Left forelimb (tissue), 1 donor: ENCODE measurements at regions not wholly inside any gene's neighbourhood (a gene's known extent, or its start where the extent isn't known, plus 50 kb on each side); places are given as distances from the start of the nearest gene placed in this dataset.
"Not testable (repeated sequence)": the region's sequence is repeated elsewhere in the genome, so short reads cannot be mapped to it uniquely, and the experiment has no call there.

Experiments
- DNase-seq: peaks from one replicate; pipeline ENCODE4 v3.0.0-alpha.2; 2018; ENCODE audit warnings: low spot score

DNA sequence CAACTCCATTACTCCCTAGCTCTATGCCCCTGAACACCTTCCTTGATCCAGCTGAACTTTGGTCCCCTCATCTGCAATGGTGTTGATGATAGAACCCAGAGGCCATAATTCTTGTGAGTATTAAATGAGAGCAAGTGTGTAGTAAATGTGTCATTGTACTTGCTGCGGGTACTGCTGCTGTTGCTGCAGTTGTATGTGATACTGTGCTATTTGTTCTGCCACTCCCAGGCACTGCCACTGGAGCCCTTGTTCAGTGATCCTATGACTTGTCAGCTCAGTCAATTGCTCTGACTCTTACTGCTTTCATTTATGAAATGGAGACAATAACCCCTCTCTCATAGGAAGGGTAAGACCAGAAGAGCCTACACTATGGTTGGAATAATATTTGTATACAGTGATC lies 136.9 kb upstream of the PLGLB2 start:
- not testable (repeated sequence) for DNase-seq

DNA sequence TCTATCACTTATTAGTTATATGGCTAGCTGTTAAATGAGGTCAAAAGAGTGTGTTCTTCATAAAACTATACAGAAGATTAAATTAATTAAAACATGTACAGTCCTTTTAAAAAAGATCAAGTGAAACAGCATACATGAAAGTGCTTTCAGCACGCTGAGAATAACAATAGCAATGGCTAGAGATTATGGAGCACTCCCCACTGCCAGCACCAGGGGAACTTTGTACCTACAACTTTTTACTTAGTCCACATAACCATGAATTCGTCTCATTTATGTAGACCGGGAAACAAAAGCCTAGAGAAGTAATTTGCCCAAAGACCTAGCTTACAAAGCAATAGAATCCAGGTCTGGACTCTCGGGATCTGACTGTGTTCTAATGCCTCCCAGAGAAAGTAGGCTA lies 136.5 kb upstream of the PLGLB2 start:
- not testable (repeated sequence) for DNase-seq

DNA sequence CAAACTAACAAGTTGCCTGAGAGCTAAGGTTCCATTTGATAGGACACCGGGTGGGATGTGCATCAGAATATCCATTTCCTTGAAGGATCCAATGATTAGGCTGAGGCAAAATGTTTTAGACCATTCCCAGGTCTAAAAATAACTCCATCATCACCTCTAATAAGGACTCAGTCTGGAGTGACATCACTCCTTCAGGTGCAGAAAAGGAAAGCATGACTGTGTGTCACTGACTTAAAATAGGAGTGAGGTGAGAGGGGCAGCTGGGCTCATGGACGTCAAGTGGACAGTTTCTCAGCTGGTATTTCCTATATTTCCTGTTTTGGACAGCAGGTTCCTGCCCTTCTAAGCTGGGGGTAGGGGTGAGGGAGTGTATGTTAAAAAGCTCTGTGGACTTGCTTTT lies 135.9 kb upstream of the PLGLB2 start:
- DNase-seq, result not testable (repeated sequence)

DNA sequence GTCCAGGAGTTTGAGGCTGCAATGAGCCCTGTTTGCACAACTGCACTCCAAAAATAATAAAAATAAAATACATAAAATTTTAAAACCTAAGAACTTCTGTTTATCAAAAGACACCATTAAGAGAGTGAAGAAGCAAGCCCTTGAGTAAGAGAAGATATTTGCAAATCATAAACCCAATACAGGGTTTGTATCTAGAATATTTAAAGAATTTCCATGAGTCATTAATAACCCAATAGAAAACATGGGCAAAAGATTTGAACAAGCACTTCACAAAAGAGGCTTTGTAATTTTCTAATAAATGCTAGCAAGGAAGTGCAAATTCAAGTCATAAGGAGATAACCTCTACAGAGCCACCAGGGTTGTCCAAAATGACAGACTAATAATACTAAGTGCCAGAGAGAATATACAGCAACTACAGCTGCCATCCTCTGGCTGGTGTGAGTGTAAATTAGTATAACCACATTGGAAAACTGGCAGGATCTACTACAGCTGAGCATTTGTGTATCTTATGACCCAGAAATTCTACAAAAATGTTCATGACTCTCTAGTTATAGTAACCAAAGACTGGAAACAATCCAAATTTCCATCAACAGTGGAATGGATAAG lies 133.0 kb upstream of the PLGLB2 start:
- not testable (repeated sequence) for DNase-seq

DNA sequence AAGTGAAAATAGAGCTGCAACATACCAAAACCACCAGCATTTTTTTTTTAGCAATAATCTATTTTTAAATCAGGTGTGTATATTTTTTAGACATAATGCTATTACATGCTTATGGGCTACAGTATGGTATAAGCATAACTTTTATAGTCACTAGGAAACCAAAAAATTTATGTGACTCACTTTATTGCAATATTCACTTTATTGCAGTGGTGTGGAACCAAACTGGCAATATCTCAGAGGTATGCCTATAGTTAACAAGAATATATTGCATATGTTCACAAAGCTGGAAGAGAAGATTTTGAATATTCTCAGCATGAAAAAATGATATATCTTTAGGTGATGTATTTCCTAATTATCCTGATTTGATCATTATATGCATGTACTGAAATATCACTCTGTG lies 128.8 kb upstream of the PLGLB2 start:
- DNase-seq, result not testable (repeated sequence)

DNA sequence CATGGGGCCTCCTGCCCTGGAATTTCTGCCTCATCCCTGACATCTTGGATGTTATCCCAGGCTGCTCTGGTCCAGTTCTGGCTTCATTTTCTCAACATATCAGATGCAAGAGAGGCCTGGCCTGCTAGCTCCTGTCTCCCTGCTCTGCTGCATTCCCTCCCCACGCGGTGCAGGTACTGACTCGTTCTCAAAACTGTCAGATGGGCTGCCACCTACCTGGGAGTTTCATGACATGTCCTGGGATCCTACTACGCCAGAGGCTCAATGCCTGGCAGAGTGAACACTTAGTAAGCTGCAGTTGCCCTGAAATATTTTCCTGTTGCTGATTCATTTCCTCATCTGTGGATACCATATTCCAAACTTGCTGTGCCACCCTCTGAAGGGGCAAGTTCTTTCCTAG lies 126.7 kb upstream of the PLGLB2 start:
- DNase-seq, result not testable (repeated sequence)

DNA sequence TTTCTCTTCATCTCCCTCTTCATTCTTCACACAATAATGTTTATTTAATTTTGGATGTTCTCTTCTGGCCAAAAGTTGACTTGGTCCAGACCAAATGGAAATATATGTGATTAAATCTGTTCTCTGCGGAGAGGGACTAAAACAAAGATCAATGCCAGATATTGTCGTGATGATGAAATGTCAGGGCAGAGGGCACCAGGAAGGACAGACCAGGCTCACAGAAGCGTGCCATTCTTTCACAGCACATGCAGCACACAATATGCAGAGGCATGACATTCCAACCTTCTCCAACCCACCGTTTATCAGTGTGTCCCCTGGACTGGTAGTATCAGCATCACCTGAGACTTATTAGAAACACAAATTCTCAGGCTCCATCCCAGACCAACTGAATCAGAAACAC lies 125.2 kb upstream of the PLGLB2 start:
- DNase-seq, result not testable (repeated sequence)

DNA sequence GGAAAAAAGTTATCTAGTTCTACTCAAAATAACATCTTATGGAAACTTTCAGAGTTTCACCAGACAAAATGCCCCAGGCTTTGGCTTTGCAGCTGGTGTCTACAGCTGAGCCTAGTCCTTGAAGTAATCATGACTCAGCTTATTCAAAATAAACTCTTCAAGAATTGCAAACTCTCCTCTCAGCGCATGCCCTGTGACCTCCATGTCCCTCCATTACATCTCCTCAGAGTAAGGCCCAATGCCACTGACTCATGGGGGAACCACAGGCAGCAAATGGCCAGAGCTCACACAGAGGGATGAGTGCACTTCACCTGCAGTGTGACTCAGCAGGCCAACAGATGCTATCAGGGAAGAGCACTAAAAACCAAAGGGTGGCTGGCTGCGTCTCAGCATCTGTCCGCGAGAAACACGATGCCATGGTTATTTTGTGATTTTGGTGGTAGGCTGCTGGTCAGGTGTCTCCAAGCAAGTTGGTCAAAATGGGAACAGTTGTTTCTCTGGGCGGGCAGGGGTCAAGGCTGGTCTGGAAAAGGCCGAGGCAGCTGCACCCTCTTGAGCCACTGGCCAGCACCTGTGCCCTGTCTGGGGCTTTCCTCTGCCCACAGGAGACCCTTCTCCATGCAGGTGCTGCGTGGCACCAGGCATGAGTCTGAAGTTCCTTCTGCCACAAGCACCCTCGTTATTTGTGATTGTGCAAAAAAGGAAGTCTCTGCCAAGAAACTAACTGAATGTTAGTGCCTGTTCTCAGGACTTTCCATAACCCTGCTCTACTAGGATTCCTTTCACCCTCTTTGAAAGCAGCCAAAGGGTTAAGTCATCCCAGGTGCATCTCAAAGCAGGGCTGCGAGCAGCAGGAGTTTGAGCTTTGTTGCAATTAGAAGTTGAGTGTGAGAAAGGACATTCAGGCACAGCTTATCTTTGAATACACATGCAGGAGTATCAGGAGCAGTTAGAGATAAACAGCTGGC lies 118.1 kb upstream of the PLGLB2 start:
- not testable (repeated sequence) for DNase-seq

DNA sequence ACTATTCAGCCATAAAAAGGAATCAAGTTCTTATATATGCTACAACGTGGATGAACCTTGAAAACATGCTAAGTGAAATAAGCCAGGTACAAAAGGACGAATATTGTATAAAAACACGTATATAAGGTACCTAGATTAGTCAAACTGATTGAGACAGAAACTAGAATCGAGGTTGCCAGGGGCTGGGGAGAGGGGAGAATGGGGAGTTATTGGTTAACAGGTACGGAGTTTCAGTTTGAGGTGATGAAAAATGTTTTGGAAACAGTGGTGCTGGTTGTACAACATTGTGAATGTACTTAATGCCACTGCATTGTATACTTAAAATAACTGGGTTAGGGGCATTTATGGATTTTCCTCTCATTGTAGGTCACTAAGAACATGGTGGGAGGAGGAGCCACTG lies 117.0 kb upstream of the PLGLB2 start:
- not testable (repeated sequence) for DNase-seq

DNA sequence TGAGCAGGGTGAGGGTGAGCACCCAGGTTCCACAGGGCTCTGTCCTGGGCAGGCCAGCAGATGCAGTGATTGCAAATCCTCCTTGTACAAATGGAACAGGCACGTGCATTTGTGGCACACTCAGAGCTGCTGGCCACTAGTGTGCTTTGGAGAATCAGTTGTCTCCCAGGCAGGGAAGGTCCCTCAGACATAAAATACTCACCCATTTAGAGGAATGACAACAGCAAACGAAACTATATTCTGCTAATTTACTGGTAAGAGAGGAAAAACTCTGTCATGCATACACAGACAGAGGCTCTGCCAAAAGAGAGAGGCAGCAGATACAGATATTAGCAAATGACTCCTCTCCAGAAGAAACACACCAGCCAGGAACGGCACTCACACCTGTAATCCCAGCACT lies 116.5 kb upstream of the PLGLB2 start:
- DNase-seq, result not testable (repeated sequence)

DNA sequence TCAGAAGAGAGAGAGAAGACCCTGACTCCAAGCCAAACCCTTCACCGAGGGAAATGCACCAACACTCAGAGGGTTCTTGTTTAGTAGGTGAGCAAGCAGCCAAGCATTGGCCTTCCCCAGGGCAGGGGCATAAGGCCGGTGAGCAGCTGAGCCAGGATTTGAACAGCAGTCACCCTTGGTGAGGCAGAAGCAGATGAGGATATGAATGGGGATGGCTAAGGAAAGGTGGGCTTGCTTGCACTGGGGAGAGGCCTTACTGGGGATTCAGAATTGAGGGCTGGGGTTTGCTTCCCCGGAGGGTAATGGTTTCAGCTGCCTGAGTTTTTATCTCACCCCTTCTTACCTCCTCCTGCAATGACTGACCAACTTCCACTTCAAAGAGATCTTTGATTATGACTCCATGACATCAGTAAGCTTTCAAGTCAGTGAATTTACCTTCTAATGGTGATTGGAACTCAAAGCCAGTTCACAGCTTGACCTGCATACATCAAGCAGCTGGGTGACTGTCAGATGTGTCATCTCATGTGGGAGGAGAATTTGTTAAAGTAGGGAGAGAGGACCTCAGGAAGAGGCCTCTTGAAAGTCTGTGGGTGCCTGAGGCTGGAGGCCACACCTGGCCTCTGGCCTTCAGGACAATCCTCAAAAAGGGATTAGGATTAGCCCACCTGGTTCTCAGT lies 114.5 kb upstream of the PLGLB2 start:
- DNase-seq, result not testable (repeated sequence)

DNA sequence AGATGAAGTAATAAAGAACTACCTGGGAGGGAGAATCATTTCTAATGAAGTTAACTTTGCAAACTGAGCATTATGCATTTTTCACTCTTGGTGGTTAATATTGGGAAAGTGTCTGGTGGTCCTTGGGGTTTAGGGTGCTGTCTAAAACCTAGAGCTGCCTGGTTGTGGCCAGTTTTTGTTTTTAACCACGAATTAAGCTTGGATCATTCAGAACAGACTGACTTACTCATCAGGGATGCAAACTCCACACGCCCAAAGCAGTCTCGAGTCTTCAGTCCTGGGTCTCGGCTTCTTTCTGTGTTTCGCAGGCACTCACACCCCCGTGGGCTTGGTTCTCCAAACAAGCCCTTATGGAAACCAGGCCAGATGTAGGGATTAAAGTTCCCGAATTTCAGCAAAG lies 113.8 kb upstream of the PLGLB2 start:
- not testable (repeated sequence) for DNase-seq

DNA sequence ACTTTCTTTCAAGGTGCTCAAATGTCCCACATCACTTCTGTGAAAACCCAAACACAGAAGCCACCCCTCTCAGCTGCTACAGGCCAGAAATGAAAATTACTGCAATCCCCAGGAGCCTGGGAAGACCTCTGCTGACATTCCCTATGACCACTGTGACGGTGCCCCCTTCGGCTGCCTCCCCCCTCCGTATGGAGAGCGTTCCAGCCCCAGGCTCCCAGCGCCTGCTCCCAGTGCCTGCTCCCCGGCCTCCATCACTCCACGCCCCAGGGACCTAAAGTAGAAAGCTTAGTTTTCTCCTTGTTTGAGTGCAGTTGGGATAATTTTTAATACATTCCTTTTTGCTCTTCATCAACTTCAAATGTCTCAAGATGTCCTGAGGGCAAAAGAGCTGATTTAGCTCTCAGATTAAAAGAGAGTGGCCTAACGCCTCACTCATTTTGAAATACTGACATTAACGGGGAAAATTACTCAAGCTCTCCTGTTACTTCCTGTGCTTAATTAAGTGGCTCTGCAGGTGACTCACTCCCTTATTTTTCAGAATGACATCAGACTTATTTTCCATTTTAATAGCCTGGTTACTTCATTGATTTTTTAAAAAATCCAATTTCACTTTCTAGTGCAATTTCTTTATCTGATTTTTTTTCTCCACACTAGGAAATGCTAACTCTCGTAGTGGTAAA lies 112.8 kb upstream of the PLGLB2 start:
- DNase-seq, result peak; percentile 33

DNA sequence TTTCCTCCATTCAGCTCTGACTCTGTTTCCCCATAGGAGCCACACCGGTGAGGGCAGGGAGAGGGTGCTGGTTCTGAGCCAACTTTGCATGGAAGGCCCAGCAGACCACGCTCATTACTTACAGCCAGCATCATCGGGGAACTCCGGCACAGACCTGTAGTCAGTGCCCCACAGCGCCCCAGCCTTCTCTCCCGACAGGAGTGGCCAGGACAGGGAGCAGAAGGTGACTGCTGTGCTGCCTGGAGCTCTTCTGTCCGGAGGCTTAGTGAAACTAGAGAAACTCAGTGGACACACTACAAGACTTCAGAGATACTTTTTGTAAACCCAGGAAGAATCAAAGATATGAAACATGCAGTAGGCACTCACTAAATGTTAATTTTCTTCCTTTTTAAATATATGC lies 111.6 kb upstream of the PLGLB2 start:
- DNase-seq, result not testable (repeated sequence)

DNA sequence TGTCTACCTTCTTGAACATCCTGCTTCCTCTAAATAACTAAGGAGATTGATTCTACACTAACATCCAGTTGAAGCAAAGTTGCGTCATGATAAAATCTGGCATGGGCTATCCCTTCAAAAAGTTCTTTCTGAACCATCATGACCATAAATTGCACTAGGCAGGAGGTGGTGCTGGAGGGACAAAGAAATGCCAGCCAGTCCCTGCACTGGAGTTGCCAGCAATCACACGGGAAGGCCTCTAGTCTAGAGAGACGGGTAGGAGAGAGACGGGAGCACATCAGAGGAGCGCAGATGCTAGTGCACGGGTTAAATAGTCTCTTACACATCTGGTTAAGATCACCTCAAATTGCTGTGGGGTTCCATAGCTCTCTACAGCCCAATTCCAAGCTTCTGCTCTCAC lies 111.2 kb upstream of the PLGLB2 start:
- peak; percentile 5 for DNase-seq

DNA sequence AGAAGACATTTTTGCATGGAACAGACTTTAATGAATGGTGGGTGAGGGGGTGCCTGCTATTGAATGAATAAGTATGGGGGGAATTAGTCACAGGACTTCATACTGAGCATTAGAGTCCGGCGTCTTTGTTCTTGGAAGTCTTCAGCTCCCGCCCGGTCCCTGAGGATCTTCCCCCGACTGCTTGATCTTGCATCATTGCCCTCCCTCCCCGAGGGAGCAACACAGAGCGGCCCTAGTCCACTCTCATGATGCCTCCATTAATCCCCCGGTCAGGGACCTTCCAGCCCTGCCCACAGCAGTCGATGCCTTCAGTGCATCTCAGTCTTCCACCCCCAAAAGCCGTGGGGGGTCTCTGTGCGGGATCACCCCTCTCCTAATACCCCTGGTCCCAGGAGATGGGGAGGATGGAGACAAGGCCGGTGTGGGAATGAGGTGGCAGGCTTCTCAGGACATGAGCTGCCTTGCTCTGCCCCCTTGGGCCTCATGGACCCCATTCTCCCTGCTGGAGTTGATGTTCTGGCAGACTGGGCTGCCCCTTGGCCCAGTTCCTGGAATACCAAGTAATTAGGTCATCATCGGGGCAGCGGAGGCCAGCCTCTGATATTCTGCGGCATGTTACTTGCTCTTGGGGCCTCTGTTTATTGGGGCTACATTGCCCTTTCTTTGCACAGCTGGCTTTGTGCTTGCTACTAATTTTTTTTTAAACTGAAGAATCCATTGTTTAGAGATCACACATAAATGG lies 110.5 kb upstream of the PLGLB2 start:
- DNase-seq, result not testable (repeated sequence)

DNA sequence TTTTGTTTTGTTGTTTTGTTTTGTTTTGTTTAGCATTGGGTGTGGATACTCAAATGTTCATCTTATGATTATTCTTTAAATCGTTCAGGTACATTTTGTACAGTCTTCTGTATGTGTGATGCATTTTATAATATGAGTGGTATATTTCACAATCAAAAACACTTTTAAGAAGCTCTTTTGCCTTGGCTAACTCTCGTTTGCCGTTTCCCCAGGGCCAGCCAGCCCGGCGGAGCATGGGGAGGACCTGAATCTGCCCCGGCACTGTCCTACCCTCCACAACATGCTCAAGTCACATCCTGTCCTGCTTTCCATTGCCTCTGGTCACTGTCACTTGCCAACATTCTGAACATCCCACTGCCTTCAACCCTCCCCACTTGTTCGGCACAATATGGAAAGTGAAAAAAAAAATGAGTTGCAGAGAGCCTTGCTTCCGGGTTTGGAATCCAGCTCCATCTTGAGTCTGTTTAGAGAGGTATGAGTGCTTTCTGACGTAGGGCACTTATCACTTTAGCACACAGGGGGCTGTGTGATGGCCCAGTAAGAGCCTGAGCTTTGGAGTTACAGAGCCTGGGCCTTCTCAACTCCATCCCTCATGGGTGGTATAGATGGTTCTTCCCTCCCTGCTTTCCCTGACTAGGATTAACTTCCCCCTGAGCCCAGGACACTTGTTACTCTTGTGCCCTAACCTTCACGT lies 109.6 kb upstream of the PLGLB2 start:
- not testable (repeated sequence) for DNase-seq

DNA sequence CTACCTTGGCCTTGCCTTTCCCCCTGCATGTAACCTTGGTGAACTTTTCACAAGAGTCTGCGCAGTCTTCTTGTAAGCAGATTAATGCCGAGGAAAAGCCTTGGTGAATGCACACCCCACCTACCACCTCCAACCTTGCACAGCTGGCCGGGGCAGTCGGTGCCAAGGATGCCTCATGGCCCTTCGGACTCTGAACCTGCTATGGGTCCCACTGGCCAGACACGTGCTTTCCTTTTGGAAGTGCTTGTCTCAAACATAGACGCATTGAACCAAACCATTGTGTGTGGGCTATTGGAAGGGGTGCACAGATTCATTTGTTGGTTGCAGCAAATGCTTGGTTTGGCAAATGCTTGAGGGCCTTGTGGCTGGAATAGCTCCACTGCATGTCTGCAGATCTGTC lies 109.0 kb upstream of the PLGLB2 start:
- DNase-seq, result not testable (repeated sequence)

DNA sequence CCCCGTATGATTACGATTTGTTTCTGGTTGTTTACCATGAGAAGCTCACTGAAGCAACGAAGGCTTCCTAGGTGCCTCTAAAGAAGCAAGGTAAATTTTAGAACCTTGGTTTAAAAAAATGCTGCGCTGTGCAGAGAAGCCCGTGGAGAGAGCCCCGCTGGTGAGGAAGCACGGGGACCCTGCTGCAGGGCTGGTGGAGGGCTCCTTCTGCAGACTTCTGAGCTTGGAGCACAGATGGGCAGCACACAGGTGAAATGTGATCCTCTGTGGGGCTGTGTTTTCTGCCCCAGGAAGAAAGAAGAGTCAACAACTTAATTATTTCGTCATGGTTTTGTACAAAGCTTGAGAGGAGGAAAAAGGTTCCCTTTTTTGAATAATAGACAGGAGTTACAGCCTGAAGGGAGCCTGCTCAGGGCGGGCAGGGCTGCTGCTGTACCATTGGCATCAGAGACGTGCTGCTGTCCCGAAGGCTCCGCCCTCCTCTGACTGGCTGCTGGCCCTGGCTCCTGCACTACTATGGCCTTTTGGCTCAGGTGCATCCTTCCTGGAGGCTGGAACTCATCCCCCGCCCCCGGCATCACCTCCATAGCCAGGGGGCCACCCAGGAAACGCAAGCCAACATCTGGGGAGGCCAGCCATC lies 108.0 kb upstream of the PLGLB2 start:
- not testable (repeated sequence) for DNase-seq

DNA sequence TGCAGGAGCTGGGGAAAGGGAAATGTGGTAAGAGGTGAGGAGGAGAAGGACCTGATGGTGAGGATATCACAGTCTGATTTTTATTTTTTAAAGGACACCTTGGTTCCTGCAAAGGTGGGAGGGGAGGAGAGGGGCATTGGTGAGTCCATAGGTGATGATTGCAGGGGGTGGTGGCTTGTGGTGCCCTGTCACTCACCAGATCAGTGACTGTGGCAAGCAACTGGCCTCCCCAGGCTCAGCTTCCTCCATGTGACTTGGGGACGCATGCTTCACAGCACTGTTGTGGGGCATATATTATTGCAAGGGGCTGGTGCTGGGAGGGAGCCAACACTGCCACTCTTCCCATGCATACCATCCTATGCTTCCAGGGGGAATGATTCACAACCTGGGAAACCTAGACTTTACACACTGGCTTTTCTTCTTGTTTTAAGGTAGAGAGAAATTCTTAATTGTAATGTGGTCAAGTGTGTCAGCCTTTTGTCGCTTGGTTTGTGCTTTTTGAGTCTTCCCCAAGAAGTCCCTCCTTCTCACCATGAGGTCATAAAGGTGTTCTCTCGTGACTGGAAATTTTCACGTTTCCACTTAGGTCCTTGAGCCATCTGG lies 106.8 kb upstream of the PLGLB2 start:
- not testable (repeated sequence) for DNase-seq
